Spleen (tissue), 7 donors: ENCODE measurements at regions not wholly inside any gene's neighbourhood (a gene's known extent, or its start where the extent isn't known, plus 50 kb on each side); places are given as distances from the start of the nearest gene placed in this dataset.

Experiments
- CTCF ChIP-seq, 11 experiments: fragments of 200-600 bp in 7 of 11; fragments of 450-650 bp in 4 of 11; sonication (generic) in 4 of 11; IDR thresholded peaks in 8 of 11; conservative IDR thresholded peaks in 3 of 11; 1 replicate in 7 of 11; 2 replicates in 4 of 11; pipeline versions ENCODE4 v1.4.0 to v1.8.0; 2016 to 2021; ENCODE audit warnings: antibody characterized with exemption in 11 of 11, inconsistent platforms in 4 of 11, mild to moderate bottlenecking in 1 of 11
- POLR2A ChIP-seq, 3 donors: fragments of 450-650 bp; IDR thresholded peaks; one replicate each; pipeline ENCODE4 v1.5.1; 2017; ENCODE audit warnings: antibody characterized with exemption in 3 of 3, mild to moderate bottlenecking in 1 of 3
- donor health status: DM: no; HTN: no; CAD: no; lungs with moderate emphysema.
- donor health status: DM: no; HTN: no; CAD: no.
- donor health status: DM: no; HTN: no; CAD: no.

GRCh38 chr6:147881432-147881831 is 372.9 kb downstream of the SAMD5 start:
- TF ChIP-seq CTCF (IDR thresholded peaks at IDR 0.05 in 8 of 11, conservative IDR thresholded peaks at IDR 0.05 in 3 of 11) (no peak), POLR2A (IDR thresholded peaks at IDR 0.05) (no peak)
